ENCODE measurements at regions not wholly inside any gene's neighbourhood (a gene's known extent, or its start where the extent isn't known, plus 50 kb on each side); places are given as distances from the start of the nearest gene placed in this dataset.

GRCh38 chr3:117912352-117912751, 1122.3 kb downstream of the IGSF11 start:
- WGBS, 2 donors: 88 to 91% methylated on average over 2 of the region's 2 CpGs
- intact Hi-C loops (cut with DNase I; ENCODE audit: low total_unique reads): no loop called here
- no peak overlapping the region for H3K4me3 ChIP-seq (ENCODE audit: low read depth, poor library complexity, severe bottlenecking)
- no peak for TF ChIP-seq CTCF (IDR thresholded peaks at IDR 0.05)
- no peak for TF ChIP-seq POLR2A (IDR thresholded peaks at IDR 0.05)
- no peak for DNase-seq (ENCODE audit: low spot score in 2 of 2)

GRCh38 chr3:117914540-117915100, 1120.0 kb downstream of the IGSF11 start:
- DNase-seq (ENCODE audit: low spot score in 2 of 2): no peak
- WGBS, 2 donors: 57 to 69% methylated on average over 8 of the region's 8 CpGs
- intact Hi-C loops (cut with DNase I; ENCODE audit: low total_unique reads): no loop called here
- no peak for TF ChIP-seq POLR2A (IDR thresholded peaks at IDR 0.05)
- no peak for TF ChIP-seq CTCF (IDR thresholded peaks at IDR 0.05)
- no peak overlapping the region for H3K4me3 ChIP-seq (ENCODE audit: low read depth, poor library complexity, severe bottlenecking)

- no peak overlapping the region for H3K4me3 ChIP-seq (ENCODE audit: low read depth, poor library complexity, severe bottlenecking)
- TF ChIP-seq POLR2A (IDR thresholded peaks at IDR 0.05) (no peak), CTCF (IDR thresholded peaks at IDR 0.05) (no peak)
- intact Hi-C loops (cut with DNase I; ENCODE audit: low total_unique reads): no loop called here
- WGBS, 2 donors: 91 to 97% methylated on average over 2 of the region's 2 CpGs
- no peak for DNase-seq (ENCODE audit: low spot score in 2 of 2)
Observed at GRCh38 chr3:117916839-117917238, 1117.8 kb downstream of the IGSF11 start.

GRCh38 chr3:117919621-117920020, 1115.0 kb downstream of the IGSF11 start:
- DNase-seq (ENCODE audit: low spot score in 2 of 2): no peak
- TF ChIP-seq CTCF (IDR thresholded peaks at IDR 0.05) (no peak), POLR2A (IDR thresholded peaks at IDR 0.05) (no peak)
- intact Hi-C loops (cut with DNase I; ENCODE audit: low total_unique reads): no loop called here
- WGBS, 2 donors: 67 to 88% methylated on average over 1 of the region's 1 CpG
- no peak overlapping the region for H3K4me3 ChIP-seq (ENCODE audit: low read depth, poor library complexity, severe bottlenecking)

- no peak overlapping the region for H3K4me3 ChIP-seq (ENCODE audit: low read depth, poor library complexity, severe bottlenecking)
- no peak for DNase-seq (ENCODE audit: low spot score in 2 of 2)
- WGBS, 2 donors: 39 to 62% methylated on average over 7 of the region's 7 CpGs
- TF ChIP-seq POLR2A (IDR thresholded peaks at IDR 0.05): no peak
- no peak for TF ChIP-seq CTCF (IDR thresholded peaks at IDR 0.05)
- intact Hi-C loops (cut with DNase I; ENCODE audit: low total_unique reads): no loop called here
Observed at GRCh38 chr3:117920253-117920898, 1114.3 kb downstream of the IGSF11 start.

GRCh38 chr3:117921411-117921810, 1113.2 kb downstream of the IGSF11 start:
- no peak for TF ChIP-seq CTCF (IDR thresholded peaks at IDR 0.05)
- no peak for TF ChIP-seq POLR2A (IDR thresholded peaks at IDR 0.05)
- 75 to 78% methylated on average over 3 of the region's 3 CpGs for WGBS, 2 donors
- no peak overlapping the region for H3K4me3 ChIP-seq (ENCODE audit: low read depth, poor library complexity, severe bottlenecking)
- intact Hi-C loops (cut with DNase I; ENCODE audit: low total_unique reads): no loop called here
- no peak for DNase-seq (ENCODE audit: low spot score in 2 of 2)

Data from lower leg skin (tissue), 4 donors.